HG02678 (cell line): ENCODE measurements at regions not wholly inside any gene's neighbourhood (a gene's known extent, or its start where the extent isn't known, plus 50 kb on each side); places are given as distances from the start of the nearest gene placed in this dataset.
"Not testable (repeated sequence)": the region's sequence is repeated elsewhere in the genome, so short reads cannot be mapped to it uniquely, and the experiment has no call there.

Experiments used
- ATAC-seq: cut with Tn5 transposase; IDR thresholded peaks from one replicate; pipeline ENCODE4 v1.9.1; 2021; ENCODE audit warnings: mild to moderate bottlenecking, moderate library complexity; ENCODE audit not compliant: unreplicated experiment

GRCh38 chr10:125407557-125407956 is 247.2 kb upstream of the CTBP2 start:
- ATAC-seq, result no peak

DNA sequence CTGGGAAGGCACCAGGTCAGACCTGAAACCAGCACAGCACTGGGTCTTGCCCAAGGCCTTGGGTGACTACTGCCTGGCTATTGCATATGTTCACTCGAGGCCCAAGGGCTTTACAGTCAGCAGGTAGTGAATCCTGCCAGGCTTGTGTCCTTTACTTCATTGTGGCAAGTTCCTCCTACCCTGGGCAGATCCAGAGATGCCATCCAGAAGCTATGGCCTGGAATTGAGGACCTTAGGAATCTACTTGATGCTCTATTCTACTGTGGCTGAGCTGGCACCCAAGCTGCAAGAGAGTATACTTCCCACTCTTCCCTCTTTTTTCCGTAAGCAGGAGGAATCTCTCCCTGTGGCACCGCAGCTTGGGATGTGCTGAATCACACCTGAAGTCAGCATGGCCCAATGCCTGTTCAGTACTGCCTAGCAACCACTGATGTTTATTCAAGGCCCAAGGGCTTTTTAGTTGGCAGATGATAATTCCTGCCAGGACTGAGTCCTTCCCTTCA is 246.7 kb upstream of the CTBP2 start:
- ATAC-seq, result no peak

- not testable (repeated sequence) for ATAC-seq
Measured at GRCh38 chr10:125404902-125405301, 244.5 kb upstream of the CTBP2 start.

- no peak for ATAC-seq
Measured at GRCh38 chr10:125401462-125401861, 241.1 kb upstream of the CTBP2 start.

- ATAC-seq, result no peak
Measured at GRCh38 chr10:125399289-125399688, 238.9 kb upstream of the CTBP2 start.

DNA sequence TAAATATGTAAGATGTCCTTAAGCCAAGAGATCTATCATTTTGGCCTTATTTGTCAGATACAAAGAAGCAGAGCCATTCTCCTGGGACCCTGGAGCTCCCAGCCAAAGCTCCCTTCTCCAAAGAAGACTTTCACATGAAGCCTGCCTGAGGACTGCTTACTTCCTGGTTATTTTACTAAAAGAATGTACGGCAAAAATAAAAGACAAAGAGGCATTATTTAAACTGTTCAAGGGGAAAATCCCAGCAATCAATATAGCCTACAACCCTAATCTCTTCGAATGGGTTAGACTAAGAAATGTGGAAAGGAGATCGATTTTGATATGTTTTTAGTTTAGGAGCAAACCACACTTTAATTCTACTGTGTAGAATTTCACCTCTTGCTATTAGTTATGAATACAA is 237.9 kb upstream of the CTBP2 start:
- no peak for ATAC-seq

- ATAC-seq, result no peak
Measured at GRCh38 chr10:125397608-125398007, 237.2 kb upstream of the CTBP2 start.

DNA sequence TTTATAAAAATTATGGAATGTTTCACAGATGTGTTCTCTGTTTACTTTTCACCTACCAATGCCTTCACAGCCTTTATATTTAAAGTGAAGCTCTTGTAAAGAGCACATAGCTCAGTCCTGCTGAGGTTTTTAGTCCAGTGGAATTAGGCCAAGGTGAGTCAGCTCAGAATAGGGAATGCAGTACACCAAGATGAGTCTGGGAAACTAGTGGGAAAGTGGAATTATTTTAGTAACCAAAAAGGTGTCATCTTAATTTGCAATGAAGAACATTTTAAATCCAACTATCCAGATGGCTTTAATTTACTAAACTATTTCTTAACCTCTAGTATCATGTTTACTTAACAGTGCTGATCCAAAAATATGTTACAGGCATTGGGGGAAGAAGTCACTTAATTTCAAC is 236.3 kb upstream of the CTBP2 start:
- no peak for ATAC-seq

DNA sequence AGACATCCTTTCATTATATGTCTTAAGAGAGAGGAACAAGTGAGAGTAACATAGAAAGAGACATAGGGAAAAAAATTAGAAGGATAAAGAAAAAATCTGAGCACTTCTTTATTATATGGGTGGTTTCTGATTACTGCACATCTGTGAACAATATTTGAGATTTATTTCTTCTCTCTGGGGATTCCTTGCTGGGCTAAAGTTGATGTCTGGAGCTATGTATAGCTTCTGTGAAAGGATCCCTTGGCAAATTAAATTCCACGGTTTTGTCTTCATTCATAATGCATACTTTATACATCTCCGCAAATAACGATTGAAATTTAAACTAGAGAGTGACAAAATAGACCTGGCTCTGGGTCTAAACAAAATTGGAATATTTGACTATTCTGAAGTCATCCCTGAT is 232.2 kb upstream of the CTBP2 start:
- no peak for ATAC-seq

DNA sequence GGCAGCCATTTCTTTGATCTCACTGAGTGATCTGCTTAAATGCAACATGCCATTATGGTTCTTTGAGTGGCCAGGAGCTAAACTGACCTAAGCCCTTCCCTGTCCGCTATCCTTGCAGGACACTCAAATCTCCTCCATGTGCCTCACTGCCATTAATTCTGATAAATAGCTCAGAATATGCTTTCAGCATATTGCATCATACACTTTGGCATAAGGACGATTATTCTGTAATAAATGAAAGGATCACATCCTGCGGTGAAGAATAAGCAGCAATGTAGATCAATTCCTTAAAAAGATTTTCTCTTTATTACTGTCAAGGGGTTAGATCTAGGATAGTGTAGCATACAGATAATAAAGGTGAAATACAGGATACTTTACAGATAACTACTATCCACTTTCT is 231.8 kb upstream of the CTBP2 start:
- no peak for ATAC-seq

DNA sequence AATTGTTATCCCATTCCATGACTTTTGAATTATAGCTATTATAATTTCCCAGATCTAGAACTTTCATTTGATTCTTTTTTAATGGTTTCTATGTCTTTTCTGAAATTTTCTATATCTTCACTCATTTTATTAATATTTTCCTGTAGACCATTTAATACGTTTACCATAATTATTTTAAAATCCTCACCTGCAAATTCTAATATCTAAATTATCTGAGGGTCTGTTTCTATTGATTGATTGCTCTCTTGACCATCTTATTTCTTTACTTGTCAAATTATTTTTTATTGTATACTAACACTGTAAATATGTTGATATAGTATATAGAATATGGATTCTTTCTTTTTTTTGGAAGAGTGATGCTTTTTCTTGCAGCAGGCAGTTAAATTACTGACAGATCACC is 229.3 kb upstream of the CTBP2 start:
- no peak for ATAC-seq

- no peak for ATAC-seq
Measured at GRCh38 chr10:125379592-125379991, 219.2 kb upstream of the CTBP2 start.

DNA sequence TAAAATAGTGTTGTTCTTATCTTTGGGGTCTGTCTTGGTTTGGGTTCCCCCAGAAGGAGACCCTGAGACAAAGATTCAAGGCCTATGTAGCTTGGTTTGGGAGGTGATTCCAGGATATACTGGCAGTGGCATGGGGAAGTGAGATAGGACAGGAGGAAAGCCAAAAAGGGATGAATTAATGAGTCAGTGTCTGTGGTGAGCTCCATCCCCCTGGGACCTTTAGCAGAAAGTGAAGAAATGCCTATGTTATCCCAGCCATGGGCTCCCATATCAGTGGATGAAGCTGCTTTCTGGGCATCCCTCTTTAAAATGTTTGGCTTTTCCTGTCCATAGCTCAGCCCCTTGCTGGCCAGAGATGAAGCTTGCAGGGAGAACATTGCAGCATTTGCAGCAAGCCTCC is 217.0 kb upstream of the CTBP2 start:
- ATAC-seq, result no peak

DNA sequence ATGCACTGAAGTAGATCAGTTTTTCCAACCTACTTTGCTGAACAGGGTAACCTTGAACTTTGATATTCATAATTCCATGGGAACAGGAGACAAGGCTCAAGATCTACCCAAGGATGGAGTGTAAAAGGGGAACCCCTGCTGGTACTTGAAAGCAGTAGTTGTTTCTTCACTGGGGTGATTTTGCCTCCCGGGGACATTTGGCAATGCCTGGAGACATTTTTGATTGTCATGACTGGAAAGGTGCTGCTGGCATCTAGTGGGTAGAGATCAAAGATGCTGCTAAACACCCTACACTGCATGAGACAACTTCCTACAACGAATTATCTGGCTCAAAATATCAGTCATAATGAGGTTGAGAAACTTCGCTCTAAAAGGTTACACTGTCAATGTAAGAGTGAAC is 214.8 kb upstream of the CTBP2 start:
- ATAC-seq, result no peak

- no peak for ATAC-seq
Measured at GRCh38 chr10:125373546-125373945, 213.2 kb upstream of the CTBP2 start.

DNA sequence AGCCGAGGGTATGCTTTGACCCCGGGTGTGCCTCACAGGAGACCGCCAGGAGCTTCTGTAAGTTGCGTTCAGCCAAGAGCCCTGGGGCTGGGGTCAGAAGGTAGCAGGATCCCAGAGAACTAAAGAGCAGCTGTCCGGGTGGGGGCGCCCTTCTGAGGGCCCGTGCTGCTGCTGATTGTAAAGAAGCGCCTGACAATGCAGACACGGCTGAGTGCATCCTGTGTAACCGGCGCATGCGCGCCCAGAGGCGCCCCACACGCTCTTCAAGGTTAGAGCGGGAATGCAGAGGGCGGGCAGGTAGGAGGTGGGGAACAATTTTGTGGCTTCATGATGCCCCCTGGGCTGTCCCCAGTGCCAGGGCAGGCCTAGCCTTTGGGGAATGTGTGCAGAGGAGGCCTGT is 210.2 kb upstream of the CTBP2 start:
- ATAC-seq, result no peak

DNA sequence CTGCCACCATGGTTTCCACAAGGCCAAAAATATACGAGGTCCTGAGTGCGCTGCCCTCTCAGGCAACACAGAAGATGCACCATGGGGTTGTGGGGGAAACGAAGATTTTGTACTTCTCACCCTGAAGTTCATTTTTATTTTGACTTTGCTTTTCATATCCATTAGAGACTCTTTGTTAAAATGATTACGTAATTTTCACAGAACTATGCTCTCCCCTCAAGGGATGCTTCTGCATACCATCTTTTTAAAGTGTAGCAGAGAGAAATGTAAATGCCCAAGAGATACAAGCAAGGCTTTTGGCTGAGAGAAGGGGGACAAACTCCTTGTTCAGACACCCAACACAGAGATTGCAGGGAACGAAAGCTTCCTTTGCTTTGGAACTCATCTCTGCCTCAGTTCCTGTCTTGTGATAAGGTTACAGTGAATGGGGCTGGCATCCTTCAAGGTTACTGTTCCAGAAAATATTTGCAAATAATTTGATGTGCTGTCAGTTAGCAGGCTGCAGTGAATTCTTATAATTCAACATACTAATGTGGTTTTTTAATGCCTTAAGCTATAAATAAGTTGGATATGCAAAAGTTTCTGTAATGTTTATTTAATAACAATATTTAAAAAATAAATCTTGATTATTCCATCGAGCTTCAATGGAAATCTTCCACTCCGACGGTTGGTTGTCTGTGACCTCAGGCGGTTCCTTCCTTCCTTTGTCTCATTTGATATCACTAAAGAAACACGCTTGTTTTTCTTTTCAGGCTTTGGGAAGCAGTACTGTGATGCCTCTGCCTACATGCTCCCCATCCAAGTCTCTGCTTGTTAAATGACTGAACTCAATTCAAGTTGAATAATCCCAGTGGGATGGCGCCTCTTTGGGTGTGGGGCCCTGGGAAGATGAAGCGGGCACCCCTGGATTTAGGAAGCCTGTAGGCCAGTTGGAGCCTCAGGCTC is 209.3 kb upstream of the CTBP2 start:
- ATAC-seq, result no peak

GRCh38 chr10:125368146-125368545 is 207.8 kb upstream of the CTBP2 start:
- no peak for ATAC-seq

DNA sequence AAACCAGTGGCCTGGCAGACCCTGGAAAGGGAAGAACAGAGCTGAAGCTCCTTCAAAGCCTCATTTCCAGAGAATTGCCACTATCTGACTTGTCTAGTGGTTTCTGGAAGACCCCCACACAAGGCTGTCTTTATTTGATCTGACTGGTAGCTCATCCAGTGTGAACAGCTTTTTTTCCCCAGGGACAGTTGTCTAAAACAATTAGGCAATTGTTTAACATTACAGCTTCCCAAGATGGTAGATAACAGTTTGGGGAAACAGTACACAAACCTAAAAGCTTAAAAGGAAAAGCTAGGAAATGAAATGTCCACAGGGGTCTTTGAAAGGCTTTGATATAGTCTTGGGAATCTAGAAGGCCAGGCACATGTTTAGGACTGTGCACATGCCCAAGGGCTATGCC is 203.4 kb upstream of the CTBP2 start:
- no peak for ATAC-seq

- no peak for ATAC-seq
Measured at GRCh38 chr10:125362950-125363349, 202.6 kb upstream of the CTBP2 start.

DNA sequence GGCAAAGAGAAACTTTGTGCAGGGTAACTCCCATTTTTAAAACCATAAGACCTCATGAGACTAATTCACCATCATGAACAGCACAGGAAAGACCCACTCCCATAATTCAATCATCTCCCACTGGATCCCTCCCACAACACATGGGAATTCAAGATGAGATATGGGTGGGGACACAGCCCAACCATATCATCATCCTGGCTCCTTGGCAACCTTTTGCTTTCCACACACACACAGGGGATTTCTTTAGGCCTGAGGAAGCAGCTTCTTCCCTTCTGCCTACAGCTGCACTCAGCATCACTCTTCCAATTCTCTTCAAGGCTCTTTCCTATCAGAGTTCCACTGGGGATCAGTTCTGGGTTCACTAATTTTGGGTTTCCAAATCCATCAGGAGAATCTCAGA is 199.0 kb upstream of the CTBP2 start:
- no peak for ATAC-seq

GRCh38 chr10:125355657-125356056 is 195.3 kb upstream of the CTBP2 start:
- ATAC-seq, result no peak

GRCh38 chr10:125350519-125350918 is 190.2 kb upstream of the CTBP2 start:
- no peak for ATAC-seq
